NB4 (cell line): ENCODE measurements at regions not wholly inside any gene's neighbourhood (a gene's known extent, or its start where the extent isn't known, plus 50 kb on each side); places are given as distances from the start of the nearest gene placed in this dataset.
"Not testable (repeated sequence)": the region's sequence is repeated elsewhere in the genome, so short reads cannot be mapped to it uniquely, and the experiment has no call there.

Experiments used
- DNase-seq: peaks from one replicate; pipeline ENCODE4 v3.0.0; 2010; ENCODE audit warnings: low read depth
- H3K4me3 ChIP-seq: one replicate; pipeline ENCODE4 v1.5.1; 2011; ENCODE audit warnings: mild to moderate bottlenecking, low read depth, low read length, moderate library complexity
- MYC ChIP-seq: IDR thresholded peaks from 2 replicates; pipeline ENCODE4 v1.6.1; 2011; ENCODE audit warnings: low read depth, low read length
- POLR2A ChIP-seq: IDR thresholded peaks from 2 replicates; pipeline ENCODE4 v1.6.1; 2011; ENCODE audit warnings: mild to moderate bottlenecking; ENCODE audit not compliant: insufficient read length; ENCODE audit errors: extremely low read depth
- TF ChIP-seq, protein P1 (sequence below): IDR thresholded peaks from 2 replicates; pipeline ENCODE4 v1.6.1; 2011; ENCODE audit warnings: low read depth, low read length
- TF ChIP-seq, protein P2 (sequence below): IDR thresholded peaks from one replicate; pipeline ENCODE4 v1.5.1; 2012; ENCODE audit warnings: low read depth, low read length

DNA sequence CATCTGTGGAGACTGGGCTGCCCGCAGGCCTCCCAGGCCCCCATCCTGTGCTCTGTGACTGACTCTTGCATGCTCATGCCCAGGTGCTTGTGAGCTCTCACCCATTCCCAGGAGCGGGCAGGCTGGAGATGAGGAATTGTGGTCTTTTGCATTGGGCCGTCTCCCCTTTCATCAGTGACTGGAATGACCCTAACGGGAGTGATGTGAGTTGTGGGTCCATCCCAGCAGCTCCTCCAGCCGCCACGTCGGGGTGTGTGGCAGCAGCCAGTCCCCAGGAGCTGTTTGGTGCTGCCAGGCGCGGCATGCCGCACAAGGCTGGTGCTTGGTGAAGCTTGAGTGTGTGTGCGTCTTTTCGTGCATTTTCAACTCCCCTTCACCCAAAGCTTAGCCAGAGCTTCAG is 164.2 kb downstream of the ACTR3B start:
- no peak for DNase-seq
- H3K4me3 ChIP-seq = no peak overlapping the region
- TF ChIP-seq POLR2A (no peak), MYC (no peak)
- TF ChIP-seq, protein P1, sequence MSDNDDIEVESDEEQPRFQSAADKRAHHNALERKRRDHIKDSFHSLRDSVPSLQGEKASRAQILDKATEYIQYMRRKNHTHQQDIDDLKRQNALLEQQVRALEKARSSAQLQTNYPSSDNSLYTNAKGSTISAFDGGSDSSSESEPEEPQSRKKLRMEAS = no peak

DNA sequence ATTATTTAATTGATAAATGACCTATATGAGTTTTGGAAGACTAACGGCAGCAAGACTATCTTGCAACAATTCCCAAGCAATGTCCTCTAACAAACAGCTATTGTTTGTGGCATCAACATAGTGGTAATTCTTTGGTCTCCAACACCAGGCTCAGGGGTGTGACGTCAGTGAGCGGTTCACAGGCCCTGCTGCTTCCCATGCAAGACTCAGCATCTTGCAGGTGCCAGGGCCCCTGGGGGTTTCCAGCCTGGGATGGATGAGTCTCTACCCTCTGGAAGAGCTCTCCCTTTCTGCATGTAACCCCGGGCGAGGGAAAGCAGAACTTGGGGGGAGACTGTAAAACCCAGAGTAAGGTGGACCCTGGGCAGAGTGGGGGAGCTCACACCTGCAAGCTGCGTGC is 164.7 kb downstream of the ACTR3B start:
- no peak for TF ChIP-seq MYC
- TF ChIP-seq, protein P1 = no peak
- TF ChIP-seq, protein P2, sequence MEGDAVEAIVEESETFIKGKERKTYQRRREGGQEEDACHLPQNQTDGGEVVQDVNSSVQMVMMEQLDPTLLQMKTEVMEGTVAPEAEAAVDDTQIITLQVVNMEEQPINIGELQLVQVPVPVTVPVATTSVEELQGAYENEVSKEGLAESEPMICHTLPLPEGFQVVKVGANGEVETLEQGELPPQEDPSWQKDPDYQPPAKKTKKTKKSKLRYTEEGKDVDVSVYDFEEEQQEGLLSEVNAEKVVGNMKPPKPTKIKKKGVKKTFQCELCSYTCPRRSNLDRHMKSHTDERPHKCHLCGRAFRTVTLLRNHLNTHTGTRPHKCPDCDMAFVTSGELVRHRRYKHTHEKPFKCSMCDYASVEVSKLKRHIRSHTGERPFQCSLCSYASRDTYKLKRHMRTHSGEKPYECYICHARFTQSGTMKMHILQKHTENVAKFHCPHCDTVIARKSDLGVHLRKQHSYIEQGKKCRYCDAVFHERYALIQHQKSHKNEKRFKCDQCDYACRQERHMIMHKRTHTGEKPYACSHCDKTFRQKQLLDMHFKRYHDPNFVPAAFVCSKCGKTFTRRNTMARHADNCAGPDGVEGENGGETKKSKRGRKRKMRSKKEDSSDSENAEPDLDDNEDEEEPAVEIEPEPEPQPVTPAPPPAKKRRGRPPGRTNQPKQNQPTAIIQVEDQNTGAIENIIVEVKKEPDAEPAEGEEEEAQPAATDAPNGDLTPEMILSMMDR = no peak
- no peak for TF ChIP-seq POLR2A
- no peak overlapping the region for H3K4me3 ChIP-seq
- no peak for DNase-seq

- TF ChIP-seq POLR2A (no peak), MYC (no peak)
- TF ChIP-seq, protein P1 = no peak
- TF ChIP-seq, protein P2 = no peak
- DNase-seq = no peak
- no peak overlapping the region for H3K4me3 ChIP-seq
Measured at GRCh38 chr7:152924826-152925411, 165.4 kb downstream of the ACTR3B start.

GRCh38 chr7:152925412-152926147 is 166.0 kb downstream of the ACTR3B start:
- TF ChIP-seq, protein P2 = no peak
- TF ChIP-seq MYC = no peak
- TF ChIP-seq, protein P1 = no peak
- no peak for TF ChIP-seq POLR2A
- H3K4me3 ChIP-seq = no peak overlapping the region
- no peak for DNase-seq

GRCh38 chr7:152931633-152932032 is 172.1 kb downstream of the ACTR3B start:
- H3K4me3 ChIP-seq = no peak overlapping the region
- DNase-seq = no peak
- TF ChIP-seq POLR2A (no peak), MYC (no peak)
- TF ChIP-seq, protein P1 = no peak
- TF ChIP-seq, protein P2 = no peak

- DNase-seq = no peak
- TF ChIP-seq, protein P1 = no peak
- TF ChIP-seq MYC (no peak), POLR2A (no peak)
- TF ChIP-seq, protein P2 = no peak
- H3K4me3 ChIP-seq = no peak overlapping the region
Measured at GRCh38 chr7:152937282-152937681, 177.7 kb downstream of the ACTR3B start.

- not testable (repeated sequence) for DNase-seq, H3K4me3 ChIP-seq
Measured at GRCh38 chr7:152946616-152947015, 187.1 kb downstream of the ACTR3B start.
